ENCODE measurements at regions not wholly inside any gene's neighbourhood (a gene's known extent, or its start where the extent isn't known, plus 50 kb on each side); places are given as distances from the start of the nearest gene placed in this dataset.

DNA sequence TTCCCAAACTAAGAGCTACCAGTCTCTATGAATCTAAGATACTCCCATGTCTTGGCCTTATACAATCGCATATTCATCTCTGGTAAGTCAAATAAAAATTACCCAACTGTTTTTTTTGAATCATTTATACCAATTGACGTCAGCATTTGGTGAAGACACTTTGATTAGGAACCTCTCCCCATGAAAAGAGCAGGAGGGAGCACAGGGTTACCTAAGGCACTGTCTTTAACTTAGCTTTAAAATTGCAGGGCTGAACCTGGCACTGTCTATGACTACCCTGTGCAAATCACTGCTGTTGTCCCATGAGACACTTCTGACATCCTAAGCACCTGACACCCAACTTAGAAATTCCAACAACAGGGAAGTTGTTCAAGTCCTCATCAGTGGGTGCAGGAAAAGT, 586.4 kb downstream of the MAT2B start:
- Histone ChIP-seq H3K9me2 (ENCODE audit: insufficient read depth, low read length) (no peaks in the 10 kb centered on the region), H3K4me2 (ENCODE audit: low read length) (no peak overlapping the region), H3K36me3 (ENCODE audit: insufficient read depth, low read length) (no peaks in the 10 kb centered on the region), H3K4me3 (ENCODE audit: low read length) (no peak overlapping the region), H3K9me3 (ENCODE audit: low read length) (no peaks in the 10 kb centered on the region), H2AFZ (ENCODE audit: low read depth, low read length) (no peak overlapping the region), H3K27me3 (ENCODE audit: insufficient read depth, low read depth, low read length) (no peaks in the 10 kb centered on the region), H3K9ac (ENCODE audit: low read length) (no peak overlapping the region), H3K27ac (ENCODE audit: low read length) (no peak overlapping the region), H4K20me1 (ENCODE audit: insufficient read depth) (no peaks in the 10 kb centered on the region), H3K79me2 (replicated peaks; ENCODE audit: insufficient read depth, low read length) (no peaks in the 10 kb centered on the region), H3F3A (ENCODE audit: insufficient read depth, low read length, poor library complexity, severe bottlenecking) (no peaks in the 10 kb centered on the region)
- TF ChIP-seq SMC3 (conservative IDR thresholded peaks at IDR 0.05; ENCODE audit: poor library complexity) (no peak), TAF1 (IDR thresholded peaks at IDR 0.05; ENCODE audit: low read depth) (no peak), EZH2 (IDR thresholded peaks at IDR 0.05; ENCODE audit: borderline replicate concordance, insufficient read depth, low read length, poor library complexity, severe bottlenecking) (no peak), EP300 (conservative IDR thresholded peaks at IDR 0.05; ENCODE audit: poor library complexity, severe bottlenecking) (no peak), MXI1 (conservative IDR thresholded peaks at IDR 0.05; ENCODE audit: poor library complexity, severe bottlenecking) (no peak), CTCF (IDR thresholded peaks at IDR 0.05; ENCODE audit: poor library complexity, severe bottlenecking) (no peak)

- no peak for TF ChIP-seq EZH2 (IDR thresholded peaks at IDR 0.05; ENCODE audit: borderline replicate concordance, insufficient read depth, low read length, poor library complexity, severe bottlenecking)
- TF ChIP-seq CTCF (IDR thresholded peaks at IDR 0.05; ENCODE audit: poor library complexity, severe bottlenecking), result no peak
- TF ChIP-seq, protein P1, sequence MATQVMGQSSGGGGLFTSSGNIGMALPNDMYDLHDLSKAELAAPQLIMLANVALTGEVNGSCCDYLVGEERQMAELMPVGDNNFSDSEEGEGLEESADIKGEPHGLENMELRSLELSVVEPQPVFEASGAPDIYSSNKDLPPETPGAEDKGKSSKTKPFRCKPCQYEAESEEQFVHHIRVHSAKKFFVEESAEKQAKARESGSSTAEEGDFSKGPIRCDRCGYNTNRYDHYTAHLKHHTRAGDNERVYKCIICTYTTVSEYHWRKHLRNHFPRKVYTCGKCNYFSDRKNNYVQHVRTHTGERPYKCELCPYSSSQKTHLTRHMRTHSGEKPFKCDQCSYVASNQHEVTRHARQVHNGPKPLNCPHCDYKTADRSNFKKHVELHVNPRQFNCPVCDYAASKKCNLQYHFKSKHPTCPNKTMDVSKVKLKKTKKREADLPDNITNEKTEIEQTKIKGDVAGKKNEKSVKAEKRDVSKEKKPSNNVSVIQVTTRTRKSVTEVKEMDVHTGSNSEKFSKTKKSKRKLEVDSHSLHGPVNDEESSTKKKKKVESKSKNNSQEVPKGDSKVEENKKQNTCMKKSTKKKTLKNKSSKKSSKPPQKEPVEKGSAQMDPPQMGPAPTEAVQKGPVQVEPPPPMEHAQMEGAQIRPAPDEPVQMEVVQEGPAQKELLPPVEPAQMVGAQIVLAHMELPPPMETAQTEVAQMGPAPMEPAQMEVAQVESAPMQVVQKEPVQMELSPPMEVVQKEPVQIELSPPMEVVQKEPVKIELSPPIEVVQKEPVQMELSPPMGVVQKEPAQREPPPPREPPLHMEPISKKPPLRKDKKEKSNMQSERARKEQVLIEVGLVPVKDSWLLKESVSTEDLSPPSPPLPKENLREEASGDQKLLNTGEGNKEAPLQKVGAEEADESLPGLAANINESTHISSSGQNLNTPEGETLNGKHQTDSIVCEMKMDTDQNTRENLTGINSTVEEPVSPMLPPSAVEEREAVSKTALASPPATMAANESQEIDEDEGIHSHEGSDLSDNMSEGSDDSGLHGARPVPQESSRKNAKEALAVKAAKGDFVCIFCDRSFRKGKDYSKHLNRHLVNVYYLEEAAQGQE (IDR thresholded peaks at IDR 0.05; ENCODE audit: borderline replicate concordance), result no peak
- TF ChIP-seq SMC3 (conservative IDR thresholded peaks at IDR 0.05; ENCODE audit: poor library complexity), result no peak
- TF ChIP-seq RAD21 (conservative IDR thresholded peaks at IDR 0.05), result no peak
- no peak for TF ChIP-seq MXI1 (conservative IDR thresholded peaks at IDR 0.05; ENCODE audit: poor library complexity, severe bottlenecking)
- no peak for TF ChIP-seq EP300 (conservative IDR thresholded peaks at IDR 0.05; ENCODE audit: poor library complexity, severe bottlenecking)
- TF ChIP-seq TAF1 (IDR thresholded peaks at IDR 0.05; ENCODE audit: low read depth), result no peak
- no peak for TF ChIP-seq POLR2AphosphoS5 (IDR thresholded peaks at IDR 0.05)
- H3K4me3 ChIP-seq (ENCODE audit: low read length), result no peak overlapping the region
- H3K27ac ChIP-seq (ENCODE audit: low read length), result no peak overlapping the region
- H3K9ac ChIP-seq (ENCODE audit: low read length), result no peak overlapping the region
- no peaks in the 10 kb centered on the region for H3K27me3 ChIP-seq (ENCODE audit: insufficient read depth, low read depth, low read length)
- H3K9me2 ChIP-seq (ENCODE audit: insufficient read depth, low read length), result no peaks in the 10 kb centered on the region
- H2AFZ ChIP-seq (ENCODE audit: low read depth, low read length), result no peak overlapping the region
- H3K9me3 ChIP-seq (ENCODE audit: low read length), result no peaks in the 10 kb centered on the region
- H3K36me3 ChIP-seq (ENCODE audit: insufficient read depth, low read length), result no peaks in the 10 kb centered on the region
- H3K4me2 ChIP-seq (ENCODE audit: low read length), result no peak overlapping the region
- no peaks in the 10 kb centered on the region for H3K79me2 ChIP-seq (replicated peaks; ENCODE audit: insufficient read depth, low read length)
- H3F3A ChIP-seq (ENCODE audit: insufficient read depth, low read length, poor library complexity, severe bottlenecking), result no peaks in the 10 kb centered on the region
- H4K20me1 ChIP-seq (ENCODE audit: insufficient read depth), result no peaks in the 10 kb centered on the region
Measured at GRCh38 chr5:164094291-164094690, 588.9 kb downstream of the MAT2B start.
